NCI-H1694 treated with DMSO at 0.1 percent for 48 hours (cell line): ENCODE measurements at regions not wholly inside any gene's neighbourhood (a gene's known extent, or its start where the extent isn't known, plus 50 kb on each side); places are given as distances from the start of the nearest gene placed in this dataset.
"Not testable (repeated sequence)": the region's sequence is repeated elsewhere in the genome, so short reads cannot be mapped to it uniquely, and the experiment has no call there.

Experiments used
- DNase-seq: peaks from one replicate; lab custom pipeline; 2025; lab: John Stamatoyannopoulos, UW

GRCh38 chr3:78426454-78426853, 1341.3 kb downstream of the ROBO1 start:
- DNase-seq: no peak

DNA sequence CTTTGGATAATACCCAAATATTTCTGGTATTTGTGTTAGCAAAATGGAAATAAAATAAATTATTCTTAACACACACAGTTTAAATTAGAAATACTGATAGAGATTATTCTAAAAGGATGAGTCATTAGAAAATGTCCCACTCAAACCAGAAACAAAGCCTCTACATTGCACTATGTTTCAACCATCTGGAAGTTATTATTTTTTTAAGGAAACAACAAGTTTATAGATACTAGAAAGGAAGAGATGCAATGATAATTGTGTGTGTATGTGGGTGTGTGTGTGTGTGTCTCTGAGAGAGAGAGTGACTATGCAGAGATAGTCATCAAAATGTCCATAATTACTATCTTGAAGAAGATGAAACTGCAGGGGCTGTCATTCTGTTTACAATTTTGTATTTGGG, 1340.5 kb downstream of the ROBO1 start:
- DNase-seq: no peak

DNA sequence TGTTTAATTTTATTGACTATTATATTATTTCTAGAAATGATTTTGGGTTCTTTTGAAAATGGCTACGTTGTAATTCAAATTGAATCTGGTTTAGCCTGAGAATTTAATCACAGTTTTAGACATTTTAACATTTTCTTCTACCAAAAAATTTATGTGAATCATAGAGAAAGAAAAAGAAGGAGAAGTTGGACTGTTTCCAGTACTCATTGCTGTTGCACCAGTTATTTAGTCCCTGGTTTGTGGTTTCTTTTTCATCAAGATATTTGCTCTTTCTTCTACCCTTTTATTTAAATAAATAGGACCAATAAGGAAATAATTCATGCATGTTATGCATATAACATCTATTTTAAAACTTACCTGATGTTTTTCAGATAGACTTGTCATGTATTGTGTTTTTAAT, 1337.1 kb downstream of the ROBO1 start:
- no peak for DNase-seq

- DNase-seq: no peak
These were observed 1333.0 kb downstream of the ROBO1 start for GRCh38 chr3:78434801-78435200.

- DNase-seq: no peak
These were observed 1312.6 kb downstream of the ROBO1 start for GRCh38 chr3:78455166-78455565.

DNA sequence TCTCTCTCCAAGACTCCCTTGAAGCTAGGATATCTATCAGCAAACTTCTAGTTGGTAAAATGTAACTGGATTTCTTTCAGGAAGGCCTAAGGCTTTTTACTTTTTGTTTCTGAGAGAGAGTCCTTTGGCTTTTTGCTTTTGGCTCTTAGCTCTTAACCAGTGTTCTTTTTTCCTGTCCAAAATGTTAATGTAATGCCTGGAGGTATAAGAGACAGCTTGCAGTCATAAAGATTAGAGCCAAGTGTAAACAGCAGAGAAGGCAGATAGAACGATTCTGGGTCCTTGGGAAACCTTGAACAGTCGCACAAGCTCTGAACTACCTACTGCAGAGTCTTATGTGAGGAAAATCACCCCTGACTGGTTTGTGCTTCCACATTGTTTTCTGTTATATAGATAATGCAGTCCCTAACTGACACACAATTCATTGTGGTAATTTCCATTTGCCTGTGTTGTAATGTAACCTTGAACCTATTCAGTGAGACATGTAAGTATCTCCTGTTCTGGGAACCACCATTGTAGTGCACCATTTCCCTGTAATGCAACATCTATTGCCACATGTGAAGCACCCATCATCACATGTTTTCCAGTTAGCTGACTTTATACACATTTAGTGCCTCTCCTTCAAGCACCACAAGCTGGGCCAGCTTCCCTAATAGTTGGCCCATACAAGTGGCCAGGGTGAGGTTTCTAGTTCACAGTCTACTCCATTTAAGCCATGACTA, 1311.9 kb downstream of the ROBO1 start:
- no peak for DNase-seq

DNA sequence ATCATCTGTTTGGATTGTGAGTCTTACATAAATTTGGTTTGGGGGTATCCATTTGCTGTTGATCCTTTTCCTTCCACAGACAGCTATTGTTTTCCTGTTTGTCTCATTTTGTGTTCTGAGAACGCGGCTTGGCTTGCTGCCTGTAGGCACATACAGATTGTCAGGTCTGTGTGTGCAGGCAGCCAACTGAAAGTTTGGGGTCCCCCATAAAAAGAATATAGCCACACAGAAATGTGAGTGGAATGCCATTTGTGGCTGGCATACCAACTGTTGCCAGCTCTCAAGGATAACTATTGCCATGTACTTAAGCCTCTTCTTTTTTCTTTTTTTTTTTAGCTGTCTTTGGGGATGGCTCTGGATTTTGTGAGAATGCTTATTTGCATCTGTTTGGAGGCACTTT, 1308.0 kb downstream of the ROBO1 start:
- DNase-seq: no peak

GRCh38 chr3:78462021-78462420, 1305.8 kb downstream of the ROBO1 start:
- DNase-seq: no peak

DNA sequence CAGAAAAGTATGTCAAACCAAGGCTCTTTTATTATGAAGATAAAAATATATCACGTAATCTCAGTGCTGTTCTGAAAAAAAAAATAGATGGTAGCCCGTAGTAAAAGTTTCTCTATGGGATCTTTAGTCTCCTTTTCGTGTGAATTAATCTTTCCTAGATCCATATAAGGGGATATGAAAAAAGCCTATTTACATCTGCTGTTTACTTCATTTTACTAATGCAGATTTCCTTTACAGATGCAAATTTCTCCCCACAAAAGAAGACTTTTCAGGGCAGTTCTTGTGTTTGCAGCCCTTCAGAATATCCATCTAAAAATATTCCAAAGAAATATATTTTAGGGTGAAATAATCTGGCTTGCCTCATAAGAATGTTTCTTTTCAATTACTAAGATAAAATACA, 1291.7 kb downstream of the ROBO1 start:
- DNase-seq: no peak

GRCh38 chr3:78481050-78481449, 1286.7 kb downstream of the ROBO1 start:
- no peak for DNase-seq

- DNase-seq: no peak
These were observed 1284.7 kb downstream of the ROBO1 start for GRCh38 chr3:78483090-78483489.

- peak; percentile 68 for DNase-seq
These were observed 1272.9 kb downstream of the ROBO1 start for GRCh38 chr3:78494851-78495250.

GRCh38 chr3:78495301-78495700, 1272.5 kb downstream of the ROBO1 start:
- DNase-seq: no peak

DNA sequence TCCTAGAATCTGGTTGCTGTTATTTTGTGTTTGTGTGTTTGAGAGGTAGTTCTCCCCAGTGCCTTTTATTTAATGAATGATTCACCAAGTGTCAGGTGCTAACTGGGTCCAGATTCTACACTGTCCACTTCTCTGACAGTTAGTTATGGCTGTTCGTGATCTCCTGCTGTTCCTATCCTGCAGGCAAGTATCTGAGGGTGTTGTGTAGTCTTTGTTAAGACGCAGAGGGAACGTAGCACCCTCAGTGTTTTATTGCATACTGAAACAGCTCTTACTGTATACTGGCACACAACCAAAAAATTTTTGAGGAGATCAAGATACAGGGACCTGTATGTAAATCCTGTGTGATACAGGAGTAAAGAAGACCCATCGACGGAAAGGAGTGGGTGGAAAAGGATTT, 1271.3 kb downstream of the ROBO1 start:
- DNase-seq: peak; percentile 56

GRCh38 chr3:78497021-78497420, 1270.8 kb downstream of the ROBO1 start:
- peak; percentile 68 for DNase-seq

GRCh38 chr3:78497767-78498166, 1270.0 kb downstream of the ROBO1 start:
- peak; percentile 81 for DNase-seq

GRCh38 chr3:78506061-78506460, 1261.7 kb downstream of the ROBO1 start:
- DNase-seq: no peak

DNA sequence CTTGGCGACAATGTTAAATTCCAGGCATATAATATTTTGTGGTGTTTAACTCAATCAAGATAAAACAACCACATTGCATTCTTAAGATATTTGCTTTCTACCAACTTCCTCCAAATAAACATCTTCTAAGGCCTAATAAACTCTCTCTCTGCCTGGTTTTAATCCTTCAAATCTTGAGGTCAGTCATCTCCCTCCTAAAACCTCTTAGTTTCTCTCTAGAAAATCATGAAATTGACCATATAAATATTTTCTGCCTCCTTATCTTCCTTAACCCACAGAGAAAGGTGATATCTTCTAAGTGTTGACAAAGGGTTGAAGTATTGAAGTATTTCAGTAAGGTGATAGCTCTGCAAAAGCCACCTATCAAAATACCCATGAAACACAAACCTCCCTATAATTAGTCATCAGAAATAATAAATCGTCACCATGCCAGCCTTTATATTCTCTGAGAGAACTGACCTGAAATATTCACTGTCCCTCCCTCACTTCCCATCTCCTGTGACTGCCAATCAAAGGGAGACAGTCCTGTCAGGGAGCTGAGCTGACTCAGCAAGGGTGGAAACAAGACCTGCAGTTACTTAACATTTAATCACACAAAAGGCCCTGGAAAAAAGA, 1261.1 kb downstream of the ROBO1 start:
- DNase-seq: no peak

- DNase-seq: no peak
These were observed 1260.4 kb downstream of the ROBO1 start for GRCh38 chr3:78507196-78507984.

DNA sequence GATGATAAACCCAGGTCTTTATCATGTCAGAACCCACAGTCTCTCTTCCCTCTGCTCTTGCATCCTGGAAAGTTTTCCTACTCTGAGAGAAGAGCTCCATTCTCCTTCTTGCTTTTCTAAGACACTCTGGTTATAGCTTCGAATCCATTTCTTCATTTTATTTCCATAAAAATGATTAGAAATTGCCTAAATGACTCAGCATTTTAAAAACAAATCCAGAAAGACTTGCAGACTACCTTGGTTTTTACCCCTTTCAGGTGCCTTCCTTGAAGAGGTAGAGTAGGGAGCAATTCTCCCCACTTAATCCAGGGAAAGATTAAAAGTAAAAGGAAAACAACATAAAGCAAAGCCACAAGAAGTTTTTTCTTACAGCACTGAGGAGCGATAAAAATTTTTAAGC, 1256.0 kb downstream of the ROBO1 start:
- DNase-seq: no peak

- not testable (repeated sequence) for DNase-seq
These were observed 1255.0 kb downstream of the ROBO1 start for GRCh38 chr3:78512786-78513185.

DNA sequence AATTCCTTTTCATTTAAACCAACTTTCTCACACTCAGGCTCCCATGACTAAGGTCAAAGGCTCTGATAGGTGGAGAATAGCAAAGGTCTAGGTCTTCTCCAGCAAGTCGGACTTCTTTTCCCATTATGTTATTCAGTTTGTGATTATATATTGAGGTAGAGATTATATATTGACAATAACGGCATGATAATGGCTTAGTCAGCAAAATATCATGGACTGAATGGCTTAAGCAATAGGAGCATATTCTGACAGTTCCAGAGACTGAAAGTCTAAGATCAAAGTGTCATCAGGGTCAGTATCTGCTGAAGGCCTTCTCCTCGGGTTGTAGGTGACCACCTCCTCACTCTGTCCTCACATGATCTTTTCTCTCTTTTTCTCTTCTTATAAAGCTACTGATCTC, 1251.4 kb downstream of the ROBO1 start:
- no peak for DNase-seq

DNA sequence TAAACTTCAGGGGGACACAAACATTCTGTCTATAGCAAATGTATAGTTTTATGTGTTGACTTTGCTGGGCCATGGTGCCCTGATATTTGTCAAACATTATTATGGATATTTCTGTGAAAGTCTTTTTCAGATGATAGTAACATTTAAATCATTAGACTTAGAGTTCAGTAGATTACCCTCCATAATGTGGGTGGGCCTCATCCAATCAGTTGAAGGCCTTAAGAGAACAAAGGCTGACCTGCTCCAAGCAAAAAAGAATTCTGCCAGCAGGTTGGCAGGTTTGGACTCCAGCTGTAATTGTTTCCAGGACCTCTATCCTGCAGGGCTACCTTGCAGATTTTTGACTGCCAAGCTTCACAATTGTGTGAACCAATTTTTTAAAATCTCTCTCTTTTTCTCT, 1250.9 kb downstream of the ROBO1 start:
- DNase-seq: no peak
